GM21723 (cell line): ENCODE measurements at regions not wholly inside any gene's neighbourhood (a gene's known extent, or its start where the extent isn't known, plus 50 kb on each side); places are given as distances from the start of the nearest gene placed in this dataset.
"Not testable (repeated sequence)": the region's sequence is repeated elsewhere in the genome, so short reads cannot be mapped to it uniquely, and the experiment has no call there.

Experiments used
- ATAC-seq: cut with Tn5 transposase; IDR thresholded peaks from one replicate; pipeline ENCODE4 v1.9.1; 2021; ENCODE audit warnings: mild to moderate bottlenecking, moderate library complexity; ENCODE audit not compliant: unreplicated experiment

DNA sequence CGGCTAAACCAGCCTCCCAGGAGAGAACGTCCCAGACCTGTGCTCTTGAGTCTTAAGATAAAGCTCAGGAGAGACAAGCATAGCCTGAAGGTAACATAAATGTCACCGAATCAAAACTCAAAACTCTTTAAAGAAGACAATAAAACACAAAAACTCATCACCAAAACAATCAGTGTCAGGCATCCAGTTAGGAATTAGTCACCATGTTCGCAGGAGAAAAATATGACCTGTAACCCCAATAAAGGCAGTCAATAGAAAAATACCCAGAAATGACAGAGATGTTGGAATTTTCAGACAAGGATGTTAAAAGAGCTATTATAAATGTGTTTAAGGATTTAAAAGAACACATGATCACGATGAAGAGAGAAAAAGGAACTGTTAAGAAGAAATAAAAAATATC lies 352.4 kb downstream of the BRD1 start:
- ATAC-seq = no peak

DNA sequence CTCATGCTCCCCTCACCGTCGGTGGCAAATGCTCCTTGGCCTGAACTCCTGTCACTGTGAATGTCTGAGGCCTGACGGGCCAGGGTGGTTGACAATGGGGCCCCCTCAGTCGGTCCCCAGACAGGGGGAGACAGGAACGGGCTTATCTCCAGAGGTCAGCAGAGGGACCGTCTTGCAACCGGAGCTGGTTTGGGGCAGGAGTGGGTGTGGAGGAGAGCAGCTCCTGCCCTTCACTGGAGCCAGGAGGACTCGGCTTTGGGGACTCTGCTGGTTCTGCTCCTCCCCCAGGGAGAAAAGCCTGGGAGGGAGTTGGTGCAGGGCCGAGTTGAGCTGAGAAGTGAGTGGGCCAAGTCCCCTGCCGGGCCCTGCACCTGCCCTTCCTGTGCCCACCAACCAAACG lies 354.4 kb downstream of the BRD1 start:
- ATAC-seq = no peak

GRCh38 chr22:49470741-49471503 lies 356.8 kb downstream of the BRD1 start:
- ATAC-seq = no peak

DNA sequence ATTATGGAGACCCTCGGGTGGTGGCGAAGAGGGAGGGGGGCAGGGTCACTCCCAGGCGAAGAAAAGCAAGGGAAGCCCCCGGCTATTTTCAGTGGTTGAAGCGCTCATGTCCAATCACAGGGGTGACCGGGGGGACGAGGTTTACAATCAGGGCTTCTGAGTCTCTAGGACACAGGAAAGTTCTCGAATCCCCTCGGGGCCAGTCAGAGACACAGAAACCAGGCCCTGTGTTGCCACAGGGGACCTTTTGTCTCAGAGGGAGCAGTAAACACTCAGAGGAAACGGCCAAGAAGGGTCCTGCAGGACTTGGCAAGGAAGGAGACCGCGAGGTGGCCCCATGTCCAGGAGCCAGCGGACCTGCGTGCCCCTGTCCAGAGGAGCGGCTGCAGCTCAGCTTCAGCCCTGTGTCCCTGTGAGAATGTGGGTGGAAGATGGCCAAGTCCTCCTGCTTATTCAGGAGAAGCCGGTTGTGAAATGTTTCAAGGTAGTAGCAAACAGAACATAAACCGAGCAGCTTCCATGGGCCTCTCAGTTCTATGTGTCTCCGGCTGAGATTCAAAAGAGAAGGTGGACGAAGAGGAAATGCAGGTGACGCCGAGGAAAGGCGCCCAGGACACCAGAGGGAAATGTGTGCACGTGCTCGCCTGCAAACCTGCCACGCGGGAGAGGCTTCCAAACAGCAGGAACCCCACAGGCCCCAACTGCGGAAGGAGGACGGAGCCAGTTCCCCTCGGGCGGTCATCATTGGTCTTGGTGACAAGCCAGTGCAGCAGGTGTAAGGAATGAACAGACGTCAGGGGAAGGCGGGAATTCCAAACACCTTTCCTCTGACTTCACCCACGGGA lies 357.6 kb downstream of the BRD1 start:
- ATAC-seq = no peak

DNA sequence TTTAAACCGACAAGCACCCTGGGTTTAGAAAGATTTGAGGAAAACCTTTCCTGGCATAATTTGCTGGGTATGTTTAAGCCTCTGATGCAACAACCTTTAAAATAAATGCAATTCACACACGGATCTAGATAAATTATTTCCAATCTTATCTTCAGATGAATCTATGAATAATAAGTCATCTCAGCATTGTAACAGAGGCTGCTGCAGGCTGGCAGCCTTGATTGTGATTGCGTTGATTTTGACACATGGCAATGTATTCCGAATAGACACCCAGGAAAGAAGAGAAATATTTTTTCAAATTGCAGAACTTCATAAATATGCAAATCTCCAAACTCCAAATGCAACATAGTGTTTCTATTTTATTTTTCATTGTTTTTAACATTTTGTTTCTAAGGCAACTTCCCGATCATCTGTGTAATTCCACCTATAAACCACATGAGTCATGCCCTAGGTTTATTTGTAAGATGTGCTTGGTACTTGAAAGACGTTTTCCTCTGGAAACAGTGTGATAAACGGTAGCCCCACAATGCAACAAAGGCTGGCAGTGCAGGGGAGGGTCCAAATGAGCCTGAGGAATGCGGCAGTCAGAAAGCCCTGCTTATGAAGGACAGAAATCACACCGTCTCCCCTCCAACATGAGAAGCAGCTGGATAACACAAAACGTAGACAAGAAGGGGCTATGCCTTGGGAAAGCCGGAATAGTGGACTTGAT lies 359.0 kb downstream of the BRD1 start:
- ATAC-seq = no peak

DNA sequence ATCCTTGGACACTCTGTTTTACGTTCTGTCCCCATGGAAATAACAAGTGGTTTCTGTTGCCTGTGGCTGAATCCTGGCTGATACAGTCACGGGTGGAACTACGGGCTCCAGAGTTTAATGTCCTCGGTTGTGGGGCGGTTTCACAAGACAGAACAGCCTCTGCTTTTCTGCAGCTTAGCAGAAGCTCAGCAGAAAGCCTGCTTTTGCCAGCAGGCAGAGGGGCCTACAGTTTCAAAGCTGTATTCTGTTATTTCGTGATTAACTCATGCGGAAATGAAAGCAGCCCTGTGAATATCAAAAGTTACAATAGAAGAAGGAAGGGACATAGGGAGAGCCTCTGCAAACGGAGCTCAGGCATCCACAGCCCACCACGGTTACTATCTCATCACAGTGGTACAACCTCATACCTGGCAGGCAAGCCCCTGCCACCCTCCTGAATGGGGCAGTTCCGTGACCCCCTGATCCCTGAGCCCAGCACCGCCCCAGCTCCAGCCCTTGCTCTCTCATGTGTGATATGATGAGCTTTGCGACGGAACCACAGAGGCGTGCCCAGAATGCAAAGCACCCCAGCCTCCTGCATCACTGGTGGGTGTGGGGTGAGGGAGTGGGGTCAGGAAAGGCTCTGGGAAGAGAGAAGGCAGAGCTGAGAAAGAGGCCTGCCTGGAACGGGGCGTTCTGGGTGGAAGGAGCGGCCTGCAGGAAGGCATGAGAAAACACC lies 360.6 kb downstream of the BRD1 start:
- no peak for ATAC-seq

GRCh38 chr22:49464037-49464436 lies 363.6 kb downstream of the BRD1 start:
- ATAC-seq = no peak

DNA sequence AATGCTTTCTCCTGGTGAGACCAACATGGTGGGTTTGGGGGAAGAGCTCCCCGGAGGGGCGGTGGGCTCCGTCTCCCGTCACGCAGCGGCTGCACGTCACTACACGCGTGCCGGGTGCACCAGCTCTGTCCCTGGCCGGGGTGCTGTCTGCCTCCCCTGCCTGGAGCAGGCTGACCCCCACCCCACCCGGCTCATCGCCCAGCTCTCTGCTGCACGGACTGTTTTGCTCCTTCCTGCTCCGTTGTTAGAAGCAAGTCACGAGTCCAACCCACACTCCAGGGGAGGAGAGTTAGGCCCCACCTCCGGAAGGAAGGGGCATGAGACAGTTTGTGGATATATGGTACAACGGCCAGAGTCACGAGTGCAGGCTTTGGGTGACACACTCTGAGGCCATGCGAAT lies 364.9 kb downstream of the BRD1 start:
- no peak for ATAC-seq

- no peak for ATAC-seq
Measured at GRCh38 chr22:49462291-49462690, 365.4 kb downstream of the BRD1 start.

GRCh38 chr22:49461674-49462073 lies 366.0 kb downstream of the BRD1 start:
- ATAC-seq = no peak

GRCh38 chr22:49460592-49461281 lies 366.9 kb downstream of the BRD1 start:
- no peak for ATAC-seq

DNA sequence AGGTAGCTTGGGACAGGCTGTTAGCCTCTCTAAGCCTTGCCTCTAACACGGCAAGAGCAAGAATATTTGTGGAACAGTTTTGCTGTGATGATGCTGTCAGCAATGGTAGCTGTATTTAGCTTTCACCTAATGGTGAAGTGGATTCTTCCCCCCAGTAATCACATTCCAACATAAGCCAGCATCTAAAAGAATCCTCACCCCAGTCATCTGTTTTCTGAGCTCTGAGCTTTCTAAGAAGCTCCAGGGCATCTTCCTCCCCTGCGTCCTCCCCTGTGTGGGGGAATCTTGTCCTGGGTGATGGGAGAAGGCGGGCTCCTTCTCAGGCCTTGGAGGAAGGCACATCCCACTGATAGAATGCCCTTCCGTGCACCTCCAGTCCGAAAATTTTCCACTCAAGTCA lies 367.6 kb downstream of the BRD1 start:
- no peak for ATAC-seq

GRCh38 chr22:49458708-49459099 lies 369.0 kb downstream of the BRD1 start:
- ATAC-seq = no peak

- ATAC-seq = no peak
Measured at GRCh38 chr22:49457946-49458707, 369.5 kb downstream of the BRD1 start.

- no peak for ATAC-seq
Measured at GRCh38 chr22:49457146-49457545, 370.5 kb downstream of the BRD1 start.

- ATAC-seq = no peak
Measured at GRCh38 chr22:49455595-49455994, 372.1 kb downstream of the BRD1 start.

DNA sequence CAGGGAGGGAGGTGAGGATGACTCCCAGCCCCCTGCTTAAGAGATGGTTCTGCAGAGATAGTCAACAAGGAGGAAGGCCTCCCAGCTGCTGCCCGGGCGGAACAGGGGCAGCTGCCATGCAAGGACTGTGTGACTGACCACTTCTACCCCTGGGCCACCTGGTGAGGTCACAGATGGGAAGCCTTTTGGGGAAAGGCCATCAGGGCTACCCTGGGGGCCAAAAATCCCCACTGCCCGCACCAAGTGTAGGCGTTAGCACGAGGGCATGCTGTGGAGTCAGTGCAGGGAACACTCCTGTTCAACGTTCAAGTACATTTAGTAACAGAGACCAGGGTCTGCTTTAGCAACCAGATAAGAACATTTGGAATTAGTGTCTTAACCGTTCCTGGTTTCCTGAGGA lies 372.9 kb downstream of the BRD1 start:
- no peak for ATAC-seq

GRCh38 chr22:49453771-49454170 lies 373.9 kb downstream of the BRD1 start:
- ATAC-seq = no peak

GRCh38 chr22:49453019-49453418 lies 374.7 kb downstream of the BRD1 start:
- ATAC-seq = not testable (repeated sequence)
